IPS DF 4.7 (cell line): ENCODE measurements at regions not wholly inside any gene's neighbourhood (a gene's known extent, or its start where the extent isn't known, plus 50 kb on each side); places are given as distances from the start of the nearest gene placed in this dataset.
"Not testable (repeated sequence)": the region's sequence is repeated elsewhere in the genome, so short reads cannot be mapped to it uniquely, and the experiment has no call there.

Source experiments
- DNase-seq: peaks from one replicate; pipeline ENCODE4 v3.0.0-alpha.2; 2013; ENCODE audit warnings: low spot score; ENCODE audit errors: extremely low read depth

GRCh38 chr7:145795132-145795531 is 321.5 kb upstream of the CNTNAP2 start:
- no peak for DNase-seq

- DNase-seq: no peak
Observed at GRCh38 chr7:145784809-145785780, 331.5 kb upstream of the CNTNAP2 start.

- not testable (repeated sequence) for DNase-seq
Observed at GRCh38 chr7:145781388-145781787, 335.2 kb upstream of the CNTNAP2 start.

GRCh38 chr7:145779140-145779539 is 337.5 kb upstream of the CNTNAP2 start:
- no peak for DNase-seq

- no peak for DNase-seq
Observed at GRCh38 chr7:145774777-145775176, 341.8 kb upstream of the CNTNAP2 start.

GRCh38 chr7:145753004-145753403 is 363.6 kb upstream of the CNTNAP2 start:
- DNase-seq: no peak

GRCh38 chr7:145737617-145738016 is 379.0 kb upstream of the CNTNAP2 start:
- no peak for DNase-seq

- DNase-seq: no peak
Observed at GRCh38 chr7:145735061-145735460, 381.5 kb upstream of the CNTNAP2 start.

- DNase-seq: no peak
Observed at GRCh38 chr7:145732521-145732920, 384.1 kb upstream of the CNTNAP2 start.

- no peak for DNase-seq
Observed at GRCh38 chr7:145729691-145730090, 386.9 kb upstream of the CNTNAP2 start.

- peak; percentile 25 for DNase-seq
Observed at GRCh38 chr7:145718129-145718528, 398.5 kb upstream of the CNTNAP2 start.

- no peak for DNase-seq
Observed at GRCh38 chr7:145700488-145700887, 416.1 kb upstream of the CNTNAP2 start.

- DNase-seq: no peak
Observed at GRCh38 chr7:145698526-145699262, 417.9 kb upstream of the CNTNAP2 start.

- not testable (repeated sequence) for DNase-seq
Observed at GRCh38 chr7:145697412-145698107, 419.0 kb upstream of the CNTNAP2 start.

GRCh38 chr7:145696071-145696470 is 420.5 kb upstream of the CNTNAP2 start:
- DNase-seq: no peak

- DNase-seq: no peak
Observed at GRCh38 chr7:145692237-145692950, 424.2 kb upstream of the CNTNAP2 start.

- DNase-seq: no peak
Observed at GRCh38 chr7:145691377-145691914, 425.2 kb upstream of the CNTNAP2 start.

GRCh38 chr7:145681646-145682045 is 435.0 kb upstream of the CNTNAP2 start:
- DNase-seq: no peak

GRCh38 chr7:145681159-145681558 is 435.4 kb upstream of the CNTNAP2 start:
- DNase-seq: no peak

- DNase-seq: no peak
Observed at GRCh38 chr7:145665499-145666258, 450.9 kb upstream of the CNTNAP2 start.
